ENCODE measurements at regions not wholly inside any gene's neighbourhood (a gene's known extent, or its start where the extent isn't known, plus 50 kb on each side); places are given as distances from the start of the nearest gene placed in this dataset.

GRCh38 chr13:105530468-105530867, 1005.0 kb downstream of the EFNB2 start:
- no peak for DNase-seq (ENCODE audit: low read depth)

GRCh38 chr13:105527127-105527526, 1008.3 kb downstream of the EFNB2 start:
- no peak for DNase-seq (ENCODE audit: low read depth)

- no peak for DNase-seq (ENCODE audit: low read depth)
Measured at GRCh38 chr13:105519771-105520170, 1015.7 kb downstream of the EFNB2 start.

GRCh38 chr13:105518086-105518485, 1017.4 kb downstream of the EFNB2 start:
- DNase-seq (ENCODE audit: low read depth), result no peak

- DNase-seq (ENCODE audit: low read depth), result no peak
Measured at GRCh38 chr13:105514401-105514800, 1021.1 kb downstream of the EFNB2 start.

- DNase-seq (ENCODE audit: low read depth), result no peak
Measured at GRCh38 chr13:105513448-105513847, 1022.0 kb downstream of the EFNB2 start.

- no peak for DNase-seq (ENCODE audit: low read depth)
Measured at GRCh38 chr13:105509981-105510762, 1025.3 kb downstream of the EFNB2 start.

GRCh38 chr13:105506463-105506862, 1029.0 kb downstream of the EFNB2 start:
- DNase-seq (ENCODE audit: low read depth), result no peak

GRCh38 chr13:105502193-105502592, 1033.3 kb downstream of the EFNB2 start:
- DNase-seq (ENCODE audit: low read depth), result no peak

- no peak for DNase-seq (ENCODE audit: low read depth)
Measured at GRCh38 chr13:105497597-105497996, 1037.9 kb downstream of the EFNB2 start.

- no peak for DNase-seq (ENCODE audit: low read depth)
Measured at GRCh38 chr13:105492216-105492615, 1043.2 kb downstream of the EFNB2 start.

GRCh38 chr13:105491345-105491744, 1044.1 kb downstream of the EFNB2 start:
- DNase-seq (ENCODE audit: low read depth), result no peak

- no peak for DNase-seq (ENCODE audit: low read depth)
Measured at GRCh38 chr13:105485081-105485480, 1050.4 kb downstream of the EFNB2 start.

- no peak for DNase-seq (ENCODE audit: low read depth)
Measured at GRCh38 chr13:105474983-105475610, 1060.4 kb downstream of the EFNB2 start.

GRCh38 chr13:105471673-105472072, 1063.8 kb downstream of the EFNB2 start:
- DNase-seq (ENCODE audit: low read depth), result no peak

GRCh38 chr13:105466376-105466775, 1069.1 kb downstream of the EFNB2 start:
- DNase-seq (ENCODE audit: low read depth), result no peak

GRCh38 chr13:105465745-105466144, 1069.7 kb downstream of the EFNB2 start, which contains the start of gene DAOA:
Gene DAOA (plus strand): TSS chr13:105466045.
- DNase-seq (ENCODE audit: low read depth), result no peak

- no peak for DNase-seq (ENCODE audit: low read depth)
Measured at GRCh38 chr13:105465251-105465650, 1070.2 kb downstream of the EFNB2 start.

- no peak for DNase-seq (ENCODE audit: low read depth)
Measured at GRCh38 chr13:105464249-105464648, 1071.2 kb downstream of the EFNB2 start.

GRCh38 chr13:105463011-105463501, 1072.4 kb downstream of the EFNB2 start:
- DNase-seq (ENCODE audit: low read depth), result no peak

- DNase-seq (ENCODE audit: low read depth), result no peak
Measured at GRCh38 chr13:105462098-105462497, 1073.4 kb downstream of the EFNB2 start.

GRCh38 chr13:105452895-105453294, 1082.6 kb downstream of the EFNB2 start:
- DNase-seq (ENCODE audit: low read depth), result no peak

- DNase-seq (ENCODE audit: low read depth), result no peak
Measured at GRCh38 chr13:105450784-105451183, 1084.7 kb downstream of the EFNB2 start.

Measured in stimulated activated CD8-positive, alpha-beta memory T cell treated with anti-CD3 and anti-CD28 coated beads, Interleukin-12 subunit alpha, Interleukin-12 subunit beta, amount 100 ng/mL, for 4 hours (primary cell).